RPMI8226 (cell line): ENCODE measurements at regions not wholly inside any gene's neighbourhood (a gene's known extent, or its start where the extent isn't known, plus 50 kb on each side); places are given as distances from the start of the nearest gene placed in this dataset.

Source experiments
- DNase-seq: peaks from one replicate; pipeline ENCODE4 v3.0.0-alpha.2; 2015

GRCh38 chr5:156109317-156110023, 217.5 kb upstream of the SGCD start:
- DNase-seq, result no peak

DNA sequence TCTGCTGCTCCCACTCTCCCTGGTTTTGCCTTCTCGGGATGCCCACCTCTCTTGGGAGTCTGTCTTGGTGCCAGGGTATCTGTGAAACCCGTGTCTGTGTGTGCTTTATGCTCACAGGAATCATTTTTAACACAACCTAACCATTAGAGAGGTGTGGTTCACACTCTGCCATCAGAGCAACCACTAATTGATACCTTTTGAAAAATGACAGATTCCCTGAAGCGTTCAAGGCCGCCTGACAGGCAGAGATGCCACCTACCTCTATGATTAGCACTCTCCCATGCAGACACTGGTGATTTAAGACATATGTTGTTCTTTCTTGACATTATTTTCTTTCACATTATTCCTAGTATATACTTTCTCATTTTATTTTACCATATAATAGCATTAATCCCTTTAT, 207.3 kb upstream of the SGCD start:
- DNase-seq, result no peak

GRCh38 chr5:156120777-156121176, 206.2 kb upstream of the SGCD start:
- DNase-seq, result no peak

DNA sequence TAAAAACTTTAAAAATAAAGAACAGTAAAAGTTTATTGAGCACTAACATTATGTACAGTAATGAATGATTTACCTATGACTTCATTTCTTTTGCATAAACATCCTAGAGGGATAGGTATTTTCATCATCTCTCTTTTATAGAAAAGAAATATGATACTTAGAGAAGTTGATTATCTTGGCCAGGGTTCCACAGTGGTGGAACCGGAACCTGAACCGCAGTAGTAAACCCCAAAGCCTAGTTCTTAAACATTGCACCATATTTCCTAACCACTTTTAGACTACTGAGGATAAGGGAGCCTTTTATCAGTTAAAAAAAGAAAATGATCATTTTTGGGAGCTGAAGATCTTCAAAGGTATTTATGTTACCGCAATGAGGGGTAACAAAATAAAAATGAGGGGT, 205.7 kb upstream of the SGCD start:
- DNase-seq, result no peak

DNA sequence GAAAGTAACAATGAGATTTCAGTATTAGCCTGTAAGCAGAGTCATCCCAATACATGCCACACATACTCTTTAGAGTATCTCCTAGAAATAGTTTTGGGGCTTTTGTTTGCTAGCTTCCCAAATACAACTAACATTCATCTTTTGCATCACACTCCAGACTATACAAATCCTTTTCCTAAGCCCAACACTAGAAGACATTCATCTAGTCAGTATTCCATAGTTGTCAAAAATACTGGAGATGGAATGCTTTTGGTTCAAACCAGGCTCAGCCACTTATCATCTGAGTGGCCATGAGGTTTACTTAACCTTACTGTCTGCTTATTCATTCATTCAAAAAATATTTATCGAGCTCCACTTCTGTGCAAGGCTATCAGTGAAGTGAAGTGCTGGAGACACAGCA, 205.1 kb upstream of the SGCD start:
- no peak for DNase-seq

GRCh38 chr5:156124708-156125107, 202.3 kb upstream of the SGCD start:
- no peak for DNase-seq

- DNase-seq, result no peak
Observed at GRCh38 chr5:156125118-156125517, 201.8 kb upstream of the SGCD start.

GRCh38 chr5:156126716-156127115, 200.2 kb upstream of the SGCD start:
- DNase-seq, result no peak

DNA sequence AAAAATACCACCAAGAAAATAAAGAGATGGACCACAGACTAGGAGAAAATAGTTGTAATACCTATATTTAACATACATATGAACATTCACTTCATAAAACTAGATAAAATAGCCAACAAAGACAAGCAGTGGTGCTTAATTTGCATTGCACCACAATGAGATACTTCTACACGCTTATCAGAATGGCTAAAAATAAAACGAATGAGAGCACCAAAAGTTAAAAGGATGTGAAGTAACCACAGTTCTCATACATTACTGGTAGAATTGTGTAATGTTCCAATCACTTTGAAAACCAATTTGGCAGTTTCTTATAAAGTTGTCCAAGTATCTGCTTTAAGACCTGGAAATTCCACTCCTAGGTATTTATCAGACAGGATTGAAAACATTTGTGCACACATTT, 198.9 kb upstream of the SGCD start:
- DNase-seq, result no peak

- no peak for DNase-seq
Observed at GRCh38 chr5:156134216-156134615, 192.7 kb upstream of the SGCD start.

GRCh38 chr5:156135531-156135930, 191.4 kb upstream of the SGCD start:
- no peak for DNase-seq

DNA sequence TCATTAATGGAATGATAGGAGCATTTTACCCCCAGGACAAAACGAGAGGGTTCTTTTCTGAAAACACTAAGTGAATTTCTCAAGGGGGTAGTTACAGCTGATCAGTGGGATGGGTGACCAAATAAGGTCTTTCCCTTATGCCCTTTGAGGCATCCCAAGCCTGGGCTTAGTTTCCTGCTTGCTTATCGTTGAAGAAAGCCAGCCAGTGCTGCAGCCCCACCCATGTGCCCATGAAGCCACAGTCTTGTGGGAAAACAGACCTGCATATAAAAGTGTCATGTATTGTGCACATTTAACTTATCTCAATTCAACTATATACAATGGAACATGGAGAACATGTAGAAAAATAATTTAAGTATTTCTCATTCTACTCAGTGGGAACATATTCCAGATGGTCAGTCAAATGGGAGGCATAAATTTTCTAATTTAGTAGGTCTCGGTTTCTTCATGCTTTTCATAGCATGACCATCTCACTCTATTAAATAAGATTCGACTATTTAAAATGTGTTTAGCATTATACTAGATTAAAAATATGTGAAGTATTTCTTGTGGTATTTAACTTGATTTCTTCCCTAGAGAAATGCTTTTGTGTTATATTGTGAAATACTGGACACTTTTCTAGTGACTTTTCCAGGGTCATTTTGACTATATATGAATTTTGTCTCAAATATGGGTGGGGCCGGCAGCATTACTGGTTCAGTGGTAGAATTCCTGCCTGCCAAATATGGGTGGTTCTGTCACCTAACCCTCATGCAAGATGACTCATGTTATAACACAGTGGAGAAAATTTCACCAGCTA, 189.7 kb upstream of the SGCD start:
- no peak for DNase-seq

DNA sequence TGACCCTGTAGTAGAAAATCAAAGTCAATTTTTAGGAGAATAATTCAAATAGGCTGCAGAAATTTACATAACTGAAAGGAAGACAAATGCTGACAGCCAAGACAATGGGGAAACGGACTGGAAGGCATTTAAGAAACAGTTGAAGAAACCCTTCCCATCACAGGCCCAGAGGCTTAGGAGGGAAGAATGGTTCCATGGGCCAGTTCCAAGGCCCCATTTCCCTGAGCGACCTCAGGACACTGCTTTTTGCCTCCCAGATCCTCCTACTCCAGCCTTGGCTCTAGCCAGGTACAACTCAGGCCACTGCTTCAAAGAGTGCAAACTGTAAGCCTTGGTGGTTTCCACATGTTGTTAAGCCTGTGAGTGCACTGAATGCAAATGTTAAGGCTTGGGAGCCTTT, 184.1 kb upstream of the SGCD start:
- DNase-seq, result no peak

DNA sequence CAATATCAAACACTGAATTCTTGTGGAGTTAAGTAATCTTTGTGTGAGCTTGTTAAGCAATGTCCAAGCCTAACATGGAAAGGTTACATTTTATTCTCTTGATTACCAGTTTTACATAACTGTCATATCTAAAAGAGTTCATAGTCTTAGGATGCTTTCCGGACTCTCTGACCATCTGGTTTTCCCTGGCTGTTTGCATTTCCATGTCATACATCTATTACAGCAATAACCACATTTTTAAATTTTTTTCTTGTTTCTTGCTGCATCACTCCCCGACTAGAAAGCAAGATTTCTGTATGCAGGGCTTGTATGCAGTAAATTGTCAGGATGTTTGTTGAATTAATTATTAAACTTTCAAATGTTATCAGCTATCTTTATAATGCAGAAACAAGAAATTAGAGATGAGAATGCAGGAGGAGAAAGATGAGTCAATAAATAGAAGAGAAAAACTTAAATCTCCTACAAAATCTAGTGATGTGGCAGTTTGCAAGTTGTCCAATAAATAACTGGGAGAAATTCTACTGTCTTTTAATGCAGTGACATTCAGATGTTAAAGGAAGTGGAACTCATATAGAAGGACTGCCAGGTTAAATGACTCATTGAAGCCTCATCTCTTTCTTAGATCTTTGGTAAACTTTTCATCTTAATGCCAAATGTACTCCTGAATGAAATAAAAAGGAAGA, 179.6 kb upstream of the SGCD start:
- DNase-seq, result no peak

- no peak for DNase-seq
Observed at GRCh38 chr5:156147944-156148285, 179.0 kb upstream of the SGCD start.

DNA sequence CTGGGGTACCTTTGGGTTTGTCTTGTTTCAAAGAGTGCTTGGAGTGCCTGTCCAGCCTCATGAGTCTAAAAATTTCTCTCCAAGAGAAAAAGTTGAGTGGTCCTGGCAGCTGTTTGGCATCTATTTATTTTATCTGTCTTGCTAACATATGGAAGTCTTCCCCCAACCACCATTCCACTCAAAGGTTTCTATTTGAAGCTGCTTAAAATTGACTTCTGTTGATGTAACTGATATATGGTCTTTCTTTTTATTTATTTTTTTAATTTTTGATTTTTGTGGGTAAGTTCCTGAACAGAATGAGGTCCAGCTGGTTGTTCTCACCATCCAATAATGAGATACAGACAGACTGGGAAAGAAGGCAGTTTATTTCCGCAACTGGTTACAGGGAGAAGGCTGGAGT, 178.7 kb upstream of the SGCD start:
- DNase-seq, result no peak

DNA sequence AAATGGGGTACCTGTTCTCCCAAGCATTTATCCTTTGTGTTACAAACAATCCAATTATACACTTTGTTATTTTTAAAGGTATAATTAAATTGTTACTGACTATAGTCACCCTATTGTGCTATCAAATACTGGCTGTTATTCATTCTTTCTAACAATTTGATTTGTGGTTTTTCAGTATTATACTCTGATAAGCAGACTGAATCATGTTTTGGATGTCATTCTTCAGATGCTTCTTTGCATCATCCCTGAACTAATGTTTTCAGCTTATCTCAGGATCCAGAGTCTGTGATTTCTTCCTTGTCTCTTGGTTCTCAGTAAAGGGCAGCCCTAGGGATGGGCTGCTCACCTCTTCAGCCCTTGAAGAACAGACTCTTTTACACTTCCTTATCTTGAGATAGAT, 177.8 kb upstream of the SGCD start:
- no peak for DNase-seq

- DNase-seq, result no peak
Observed at GRCh38 chr5:156153602-156154001, 173.4 kb upstream of the SGCD start.

DNA sequence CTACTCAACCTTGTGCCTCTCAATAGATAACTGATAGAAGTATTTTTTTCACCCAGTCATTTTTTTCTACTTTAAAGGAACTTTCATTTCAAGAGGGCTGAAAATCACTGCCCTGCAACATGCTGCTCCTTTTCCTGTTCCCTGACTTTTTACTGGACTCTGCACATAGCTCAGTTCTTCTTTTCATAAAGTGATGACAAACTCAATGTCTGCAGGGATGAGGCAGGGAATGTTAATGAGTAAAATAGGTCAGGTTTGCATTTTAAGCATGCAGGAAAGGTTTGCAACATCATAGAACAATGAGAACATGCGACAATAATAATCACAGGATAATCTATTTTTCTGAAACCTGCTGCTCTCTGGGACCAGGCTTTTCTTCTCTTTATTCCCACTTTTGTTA, 172.2 kb upstream of the SGCD start:
- no peak for DNase-seq

- DNase-seq, result no peak
Observed at GRCh38 chr5:156155598-156155997, 171.4 kb upstream of the SGCD start.

DNA sequence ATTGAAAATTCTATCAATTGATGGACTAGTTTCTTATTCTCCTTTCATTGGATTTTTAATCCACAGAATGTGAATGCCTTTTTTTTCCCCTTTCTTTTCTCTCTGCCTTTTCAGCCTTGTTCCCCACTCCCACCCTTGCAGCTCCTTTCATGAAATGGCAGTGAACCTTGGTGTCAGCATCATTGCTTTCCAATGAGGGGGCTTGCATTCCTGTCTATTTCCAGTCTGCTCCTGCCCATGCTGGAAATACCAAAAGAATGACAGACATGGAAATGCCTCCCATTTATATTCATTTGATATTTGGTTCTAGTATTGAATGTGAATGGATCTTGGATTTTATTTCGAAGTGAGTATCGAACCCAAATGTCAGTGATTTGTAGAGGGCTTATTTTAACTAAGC, 162.7 kb upstream of the SGCD start:
- DNase-seq, result no peak

- DNase-seq, result no peak
Observed at GRCh38 chr5:156169495-156169894, 157.5 kb upstream of the SGCD start.

DNA sequence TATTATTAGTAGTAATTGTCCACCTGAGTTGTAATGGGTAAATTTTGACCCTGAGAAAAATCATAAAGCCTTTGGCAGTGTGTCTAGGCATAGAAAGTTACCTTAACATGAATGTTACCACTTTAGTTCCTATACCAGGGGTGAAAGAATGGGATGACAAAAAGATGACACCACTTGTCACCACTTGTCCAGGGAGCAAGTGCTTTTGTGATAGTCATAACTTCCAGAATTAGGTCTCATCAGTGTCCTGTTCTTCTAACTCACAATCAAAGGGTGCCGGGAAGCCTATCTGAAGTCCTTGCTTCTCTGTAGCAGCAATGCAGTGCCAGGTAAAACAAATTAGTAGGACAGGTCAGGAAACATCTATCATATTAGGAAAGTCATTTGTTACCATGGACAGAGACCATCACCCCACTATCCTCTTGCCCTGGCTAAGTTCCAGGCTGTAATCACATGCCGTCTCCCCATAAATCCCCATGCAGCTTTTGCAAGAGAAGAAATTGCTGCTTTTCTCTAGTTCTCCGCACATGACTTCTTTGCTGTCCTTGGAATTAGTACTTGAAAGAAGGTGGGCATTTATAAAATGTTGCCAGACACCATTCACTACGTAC, 156.5 kb upstream of the SGCD start:
- no peak for DNase-seq

- no peak for DNase-seq
Observed at GRCh38 chr5:156174225-156174624, 152.7 kb upstream of the SGCD start.
